MM.1S (cell line): ENCODE measurements at regions not wholly inside any gene's neighbourhood (a gene's known extent, or its start where the extent isn't known, plus 50 kb on each side); places are given as distances from the start of the nearest gene placed in this dataset.

Source experiments
- DNase-seq: peaks from one replicate; pipeline ENCODE4 v3.0.0-alpha.2; 2015
- H2AFZ ChIP-seq: fragments of 300-600 bp; sonication (generic); 2 replicates; pipeline ENCODE4 v1.6.0; 2016; ENCODE audit warnings: antibody characterized with exemption, low read length
- H3F3A ChIP-seq: fragments of 300-600 bp; sonication (generic); 2 replicates; pipeline ENCODE4 v1.6.1; 2016; ENCODE audit warnings: mild to moderate bottlenecking, antibody characterized with exemption, low read length, moderate library complexity, mixed read lengths; ENCODE audit not compliant: insufficient read depth
- H3K27ac ChIP-seq: fragments of 300-600 bp; sonication (generic); 2 replicates; pipeline ENCODE4 v1.5.1; 2016; ENCODE audit warnings: mild to moderate bottlenecking, low read length
- H3K27me3 ChIP-seq: fragments of 300-600 bp; sonication (generic); replicated peaks from 2 replicates; pipeline ENCODE4 v1.6.0; 2016; ENCODE audit warnings: low read length; ENCODE audit not compliant: insufficient read depth
- H3K36me3 ChIP-seq: fragments of 300-600 bp; sonication (generic); replicated peaks from 2 replicates; pipeline ENCODE4 v1.6.1; 2016; ENCODE audit warnings: mild to moderate bottlenecking, low read length, mixed read lengths; ENCODE audit not compliant: insufficient read depth
- H3K4me1 ChIP-seq: fragments of 300-600 bp; sonication (generic); 2 replicates; pipeline ENCODE4 v1.6.1; 2016; ENCODE audit warnings: low read length, mixed read lengths
- H3K4me2 ChIP-seq: fragments of 300-600 bp; sonication (generic); 2 replicates; pipeline ENCODE4 v1.6.0; 2016; ENCODE audit warnings: low read depth, low read length
- H3K4me3 ChIP-seq: fragments of 300-600 bp; sonication (generic); 2 replicates; pipeline ENCODE4 v1.5.1; 2016; ENCODE audit warnings: low read length, mixed read lengths
- H3K79me2 ChIP-seq: fragments of 300-600 bp; sonication (generic); 2 replicates; pipeline ENCODE4 v1.6.1; 2016; ENCODE audit warnings: mixed run types, low read length, mixed read lengths
- H3K9ac ChIP-seq: fragments of 300-600 bp; sonication (generic); 2 replicates; pipeline ENCODE4 v1.6.1; 2016; ENCODE audit warnings: low read length, mixed read lengths
- H3K9me2 ChIP-seq: fragments of 300-600 bp; sonication (generic); replicated peaks from 2 replicates; pipeline ENCODE4 v1.6.1; 2016; ENCODE audit warnings: mild to moderate bottlenecking, low read length, mixed read lengths; ENCODE audit not compliant: insufficient read depth
- H3K9me3 ChIP-seq: fragments of 300-600 bp; sonication (generic); replicated peaks from 2 replicates; pipeline ENCODE4 v1.6.1; 2016; ENCODE audit warnings: mild to moderate bottlenecking, low read length, mixed read lengths; ENCODE audit not compliant: insufficient read depth
- H4K20me1 ChIP-seq: fragments of 300-600 bp; sonication (generic); 2 replicates; pipeline ENCODE4 v1.6.1; 2016; ENCODE audit warnings: mild to moderate bottlenecking, low read length, moderate library complexity, mixed read lengths; ENCODE audit not compliant: insufficient read depth
- CTCF ChIP-seq: fragments of 300-600 bp; sonication (generic); IDR thresholded peaks from 2 replicates; pipeline ENCODE4 v1.5.1; 2016; ENCODE audit warnings: antibody characterized with exemption, low read length, mixed read lengths
- EZH2 ChIP-seq: fragments of 300-600 bp; sonication (generic); optimal IDR thresholded peaks from 2 replicates; pipeline ENCODE3; 2017; ENCODE audit warnings: low read depth, mild to moderate bottlenecking, antibody characterized with exemption, low read length, mixed read lengths
- EZH2phosphoT487 ChIP-seq: fragments of 300-600 bp; sonication (generic); IDR thresholded peaks from 2 replicates; pipeline ENCODE4 v1.6.1; 2018; ENCODE audit warnings: antibody characterized with exemption, low read length

GRCh38 chr2:102927854-102928267 lies 166.0 kb downstream of the TMEM182 start:
- DNase-seq, result no peak
- TF ChIP-seq EZH2phosphoT487 (no peak), CTCF (no peak), EZH2 (no peak)
- H4K20me1 ChIP-seq, result no peaks in the 10 kb centered on the region
- no peaks in the 10 kb centered on the region for H3K79me2 ChIP-seq
- H3K27me3 ChIP-seq, result no peaks in the 10 kb centered on the region
- H3K27ac ChIP-seq, result no peak overlapping the region
- H3K9me2 ChIP-seq, result no peaks in the 10 kb centered on the region
- H2AFZ ChIP-seq, result no peak overlapping the region
- H3K36me3 ChIP-seq, result no peaks in the 10 kb centered on the region
- H3K9me3 ChIP-seq, result no peaks in the 10 kb centered on the region
- no peaks in the 10 kb centered on the region for H3F3A ChIP-seq
- H3K4me2 ChIP-seq, result no peak overlapping the region
- no peaks in the 10 kb centered on the region for H3K4me1 ChIP-seq
- no peak overlapping the region for H3K4me3 ChIP-seq
- no peak overlapping the region for H3K9ac ChIP-seq

DNA sequence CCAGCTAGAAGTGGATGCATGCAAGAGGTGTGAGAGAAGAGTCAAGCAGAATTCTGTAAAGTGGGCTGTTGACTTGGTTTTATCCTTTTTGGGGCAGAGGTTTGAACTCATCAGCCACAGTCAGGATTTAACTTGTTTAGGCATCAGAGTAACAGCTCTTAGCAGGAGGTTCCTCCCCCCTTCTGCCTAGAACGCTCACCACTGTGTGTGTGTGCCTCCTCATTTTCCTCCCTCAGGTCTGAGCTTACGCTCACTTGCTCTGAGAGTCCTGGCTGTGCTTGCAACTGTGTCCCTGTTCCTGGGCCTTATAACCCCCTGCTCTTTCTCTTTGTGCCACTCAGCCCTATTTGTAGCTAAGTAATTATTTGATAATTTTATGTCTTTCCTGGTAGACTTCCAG lies 167.9 kb downstream of the TMEM182 start:
- H3K27ac ChIP-seq, result no peak overlapping the region
- no peak overlapping the region for H3K9ac ChIP-seq
- H3K27me3 ChIP-seq, result no peaks in the 10 kb centered on the region
- H3K4me2 ChIP-seq, result no peak overlapping the region
- H4K20me1 ChIP-seq, result no peaks in the 10 kb centered on the region
- DNase-seq, result no peak
- H3K36me3 ChIP-seq, result no peaks in the 10 kb centered on the region
- H3K9me2 ChIP-seq, result no peaks in the 10 kb centered on the region
- no peaks in the 10 kb centered on the region for H3K79me2 ChIP-seq
- no peaks in the 10 kb centered on the region for H3K4me1 ChIP-seq
- TF ChIP-seq EZH2 (no peak), CTCF (no peak), EZH2phosphoT487 (no peak)
- no peak overlapping the region for H2AFZ ChIP-seq
- H3K4me3 ChIP-seq, result no peak overlapping the region
- no peaks in the 10 kb centered on the region for H3K9me3 ChIP-seq
- no peaks in the 10 kb centered on the region for H3F3A ChIP-seq

- DNase-seq, result no peak
- Histone ChIP-seq H3K9me2 (no peaks in the 10 kb centered on the region), H3K9ac (no peak overlapping the region), H3K27ac (no peak overlapping the region), H3F3A (no peaks in the 10 kb centered on the region), H3K27me3 (no peaks in the 10 kb centered on the region), H2AFZ (no peak overlapping the region), H4K20me1 (no peaks in the 10 kb centered on the region), H3K4me2 (no peak overlapping the region), H3K4me3 (no peak overlapping the region), H3K4me1 (no peaks in the 10 kb centered on the region), H3K79me2 (no peaks in the 10 kb centered on the region), H3K36me3 (no peaks in the 10 kb centered on the region), H3K9me3 (no peaks in the 10 kb centered on the region)
- TF ChIP-seq CTCF (no peak), EZH2 (no peak), EZH2phosphoT487 (no peak)
These were observed 170.7 kb downstream of the TMEM182 start for GRCh38 chr2:102932501-102932900.

- DNase-seq, result no peak
- no peaks in the 10 kb centered on the region for H3K79me2 ChIP-seq
- no peak overlapping the region for H3K4me2 ChIP-seq
- no peaks in the 10 kb centered on the region for H3K36me3 ChIP-seq
- no peaks in the 10 kb centered on the region for H3K9me2 ChIP-seq
- H3K9me3 ChIP-seq, result no peaks in the 10 kb centered on the region
- H3K9ac ChIP-seq, result no peak overlapping the region
- H3K27ac ChIP-seq, result no peak overlapping the region
- no peak overlapping the region for H2AFZ ChIP-seq
- no peaks in the 10 kb centered on the region for H3K4me1 ChIP-seq
- TF ChIP-seq EZH2 (no peak), EZH2phosphoT487 (no peak), CTCF (no peak)
- no peak overlapping the region for H3K4me3 ChIP-seq
- H3F3A ChIP-seq, result no peaks in the 10 kb centered on the region
- H4K20me1 ChIP-seq, result no peaks in the 10 kb centered on the region
- H3K27me3 ChIP-seq, result no peaks in the 10 kb centered on the region
These were observed 177.4 kb downstream of the TMEM182 start for GRCh38 chr2:102939207-102939606.
